ENCODE measurements at regions not wholly inside any gene's neighbourhood (a gene's known extent, or its start where the extent isn't known, plus 50 kb on each side); places are given as distances from the start of the nearest gene placed in this dataset.

DNA sequence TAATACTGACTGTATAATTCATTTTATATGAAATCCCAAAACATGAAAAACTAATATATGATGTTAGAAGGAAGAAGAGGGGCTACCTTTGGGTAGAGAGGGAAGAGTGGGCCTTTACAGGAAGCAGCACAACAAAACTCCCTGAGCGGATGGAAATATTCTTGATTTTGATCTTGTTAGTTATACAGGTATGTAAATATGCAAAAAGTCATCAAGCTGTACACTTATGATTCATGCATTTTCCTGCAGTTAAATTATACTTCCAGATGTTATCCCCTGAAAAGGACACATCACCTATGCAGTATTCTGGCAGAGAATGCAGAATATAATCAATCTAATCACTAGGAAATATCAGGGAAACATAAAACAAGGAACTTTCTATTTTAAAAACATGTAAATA, 249.4 kb upstream of the MGAT5 start:
- no peak for TF ChIP-seq POLR2A (IDR thresholded peaks at IDR 0.05)
- TF ChIP-seq, protein P1, sequence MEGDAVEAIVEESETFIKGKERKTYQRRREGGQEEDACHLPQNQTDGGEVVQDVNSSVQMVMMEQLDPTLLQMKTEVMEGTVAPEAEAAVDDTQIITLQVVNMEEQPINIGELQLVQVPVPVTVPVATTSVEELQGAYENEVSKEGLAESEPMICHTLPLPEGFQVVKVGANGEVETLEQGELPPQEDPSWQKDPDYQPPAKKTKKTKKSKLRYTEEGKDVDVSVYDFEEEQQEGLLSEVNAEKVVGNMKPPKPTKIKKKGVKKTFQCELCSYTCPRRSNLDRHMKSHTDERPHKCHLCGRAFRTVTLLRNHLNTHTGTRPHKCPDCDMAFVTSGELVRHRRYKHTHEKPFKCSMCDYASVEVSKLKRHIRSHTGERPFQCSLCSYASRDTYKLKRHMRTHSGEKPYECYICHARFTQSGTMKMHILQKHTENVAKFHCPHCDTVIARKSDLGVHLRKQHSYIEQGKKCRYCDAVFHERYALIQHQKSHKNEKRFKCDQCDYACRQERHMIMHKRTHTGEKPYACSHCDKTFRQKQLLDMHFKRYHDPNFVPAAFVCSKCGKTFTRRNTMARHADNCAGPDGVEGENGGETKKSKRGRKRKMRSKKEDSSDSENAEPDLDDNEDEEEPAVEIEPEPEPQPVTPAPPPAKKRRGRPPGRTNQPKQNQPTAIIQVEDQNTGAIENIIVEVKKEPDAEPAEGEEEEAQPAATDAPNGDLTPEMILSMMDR (IDR thresholded peaks at IDR 0.05): no peak
